ENCODE measurements at regions not wholly inside any gene's neighbourhood (a gene's known extent, or its start where the extent isn't known, plus 50 kb on each side); places are given as distances from the start of the nearest gene placed in this dataset.

GRCh38 chr2:7986431-7986830, 695.4 kb upstream of the ID2 start:
- Mint-ChIP-seq H3K27ac (no peak overlapping the region), H3K4me1 (ENCODE audit: low read depth) (peaks cover 20% of the 10 kb centered on the region), H3K36me3 (ENCODE audit: low read depth) (no peaks in the 10 kb centered on the region), H3K9me3 (peaks cover 5% of the 10 kb centered on the region), H3K4me3 (no peak overlapping the region), H3K27me3 (ENCODE audit: low read depth) (peaks cover 4% of the 10 kb centered on the region)
- intact Hi-C loops (cut with micrococcal nuclease), result loop anchor here (10.0 kb wide), 1 partner anchor 318 kb away; no protein-coding TSS in a partner anchor
- no peak for DNase-seq
- CTCF ChIA-PET, result no interaction called here

GRCh38 chr2:7987992-7988391, 693.9 kb upstream of the ID2 start:
- H3K4me3 Mint-ChIP-seq, result no peak overlapping the region
- intact Hi-C loops (cut with micrococcal nuclease), result loop anchor here (10.0 kb wide), 1 partner anchor 317 kb away; no protein-coding TSS in a partner anchor
- H3K4me1 Mint-ChIP-seq (ENCODE audit: low read depth), result peaks cover 20% of the 10 kb centered on the region
- DNase-seq, result no peak
- H3K27ac Mint-ChIP-seq, result no peak overlapping the region
- H3K27me3 Mint-ChIP-seq (ENCODE audit: low read depth), result peaks cover 8% of the 10 kb centered on the region
- no peaks in the 10 kb centered on the region for H3K9me3 Mint-ChIP-seq
- CTCF ChIA-PET, result interaction anchor here (0.6 kb wide), 1 partner anchor 337 kb away, joined by 3 read pairs; no protein-coding TSS in a partner anchor
- H3K36me3 Mint-ChIP-seq (ENCODE audit: low read depth), result no peaks in the 10 kb centered on the region

GRCh38 chr2:7988440-7988839, 693.4 kb upstream of the ID2 start:
- no peaks in the 10 kb centered on the region for H3K36me3 Mint-ChIP-seq (ENCODE audit: low read depth)
- CTCF ChIA-PET, result interaction anchor here (0.6 kb wide), 1 partner anchor 336 kb away, joined by 3 read pairs; no protein-coding TSS in a partner anchor
- H3K4me3 Mint-ChIP-seq, result no peak overlapping the region
- H3K27ac Mint-ChIP-seq, result no peak overlapping the region
- no peak for DNase-seq
- intact Hi-C loops (cut with micrococcal nuclease), result loop anchor here (10.0 kb wide), 1 partner anchor 316 kb away; no protein-coding TSS in a partner anchor
- H3K27me3 Mint-ChIP-seq (ENCODE audit: low read depth), result peaks cover 11% of the 10 kb centered on the region
- no peaks in the 10 kb centered on the region for H3K9me3 Mint-ChIP-seq
- H3K4me1 Mint-ChIP-seq (ENCODE audit: low read depth), result peaks cover 16% of the 10 kb centered on the region

- H3K27me3 Mint-ChIP-seq (ENCODE audit: low read depth), result peaks cover 11% of the 10 kb centered on the region
- CTCF ChIA-PET, result no interaction called here
- H3K36me3 Mint-ChIP-seq (ENCODE audit: low read depth), result no peaks in the 10 kb centered on the region
- H3K4me3 Mint-ChIP-seq, result no peak overlapping the region
- H3K4me1 Mint-ChIP-seq (ENCODE audit: low read depth), result peaks cover 9% of the 10 kb centered on the region
- no peaks in the 10 kb centered on the region for H3K9me3 Mint-ChIP-seq
- no peak overlapping the region for H3K27ac Mint-ChIP-seq
- intact Hi-C loops (cut with micrococcal nuclease), result loop anchor here (10.0 kb wide), 1 partner anchor 315 kb away; no protein-coding TSS in a partner anchor
- DNase-seq, result no peak
Observed at GRCh38 chr2:7989823-7990222, 692.0 kb upstream of the ID2 start.

- CTCF ChIA-PET, result interaction anchor here (0.6 kb wide), 1 partner anchor 560 kb away, joined by 3 read pairs; no protein-coding TSS in a partner anchor
- Mint-ChIP-seq H3K27me3 (ENCODE audit: low read depth) (peaks cover 7% of the 10 kb centered on the region), H3K36me3 (ENCODE audit: low read depth) (no peaks in the 10 kb centered on the region), H3K4me1 (ENCODE audit: low read depth) (peaks cover 4% of the 10 kb centered on the region), H3K4me3 (no peak overlapping the region), H3K27ac (no peak overlapping the region), H3K9me3 (no peaks in the 10 kb centered on the region)
- intact Hi-C loops (cut with micrococcal nuclease), result no loop called here
- no peak for DNase-seq
Observed at GRCh38 chr2:7992612-7993602, 688.9 kb upstream of the ID2 start.

- Mint-ChIP-seq H3K27ac (no peak overlapping the region), H3K36me3 (ENCODE audit: low read depth) (no peaks in the 10 kb centered on the region), H3K9me3 (no peaks in the 10 kb centered on the region), H3K4me1 (ENCODE audit: low read depth) (peaks cover 4% of the 10 kb centered on the region), H3K27me3 (ENCODE audit: low read depth) (peaks cover 7% of the 10 kb centered on the region), H3K4me3 (no peak overlapping the region)
- CTCF ChIA-PET, result no interaction called here
- DNase-seq, result no peak
- intact Hi-C loops (cut with micrococcal nuclease), result no loop called here
Observed at GRCh38 chr2:7994397-7994951, 687.4 kb upstream of the ID2 start.

- H3K9me3 Mint-ChIP-seq, result no peaks in the 10 kb centered on the region
- intact Hi-C loops (cut with micrococcal nuclease), result no loop called here
- no peak for DNase-seq
- no peak overlapping the region for H3K4me3 Mint-ChIP-seq
- H3K36me3 Mint-ChIP-seq (ENCODE audit: low read depth), result no peaks in the 10 kb centered on the region
- H3K27me3 Mint-ChIP-seq (ENCODE audit: low read depth), result peaks cover 3% of the 10 kb centered on the region
- peaks cover 4% of the 10 kb centered on the region for H3K4me1 Mint-ChIP-seq (ENCODE audit: low read depth)
- CTCF ChIA-PET, result interaction anchor here (0.6 kb wide), 1 partner anchor 410 kb away, joined by 3 read pairs; no protein-coding TSS in a partner anchor
- no peak overlapping the region for H3K27ac Mint-ChIP-seq
Observed at GRCh38 chr2:7997279-7997678, 684.6 kb upstream of the ID2 start.

GRCh38 chr2:7999683-8000476, 682.0 kb upstream of the ID2 start:
- intact Hi-C loops (cut with micrococcal nuclease), result no loop called here
- DNase-seq, result no peak
- Mint-ChIP-seq H3K9me3 (no peaks in the 10 kb centered on the region), H3K36me3 (ENCODE audit: low read depth) (no peaks in the 10 kb centered on the region), H3K4me1 (ENCODE audit: low read depth) (peaks cover 4% of the 10 kb centered on the region), H3K4me3 (no peak overlapping the region), H3K27ac (no peak overlapping the region), H3K27me3 (ENCODE audit: low read depth) (no peaks in the 10 kb centered on the region)
- CTCF ChIA-PET, result no interaction called here

- peaks cover 3% of the 10 kb centered on the region for H3K4me1 Mint-ChIP-seq (ENCODE audit: low read depth)
- no peak for DNase-seq
- CTCF ChIA-PET, result no interaction called here
- H3K27ac Mint-ChIP-seq, result no peak overlapping the region
- no peaks in the 10 kb centered on the region for H3K36me3 Mint-ChIP-seq (ENCODE audit: low read depth)
- intact Hi-C loops (cut with micrococcal nuclease), result no loop called here
- H3K9me3 Mint-ChIP-seq, result no peaks in the 10 kb centered on the region
- H3K27me3 Mint-ChIP-seq (ENCODE audit: low read depth), result no peaks in the 10 kb centered on the region
- H3K4me3 Mint-ChIP-seq, result no peak overlapping the region
Observed at GRCh38 chr2:8000870-8001269, 681.0 kb upstream of the ID2 start.

- Mint-ChIP-seq H3K27me3 (ENCODE audit: low read depth) (no peaks in the 10 kb centered on the region), H3K36me3 (ENCODE audit: low read depth) (no peaks in the 10 kb centered on the region), H3K4me1 (ENCODE audit: low read depth) (no peaks in the 10 kb centered on the region), H3K27ac (no peak overlapping the region), H3K4me3 (no peak overlapping the region), H3K9me3 (no peaks in the 10 kb centered on the region)
- CTCF ChIA-PET, result no interaction called here
- DNase-seq, result no peak
- intact Hi-C loops (cut with micrococcal nuclease), result no loop called here
Observed at GRCh38 chr2:8002765-8003393, 679.0 kb upstream of the ID2 start.

- Mint-ChIP-seq H3K9me3 (no peaks in the 10 kb centered on the region), H3K27ac (no peak overlapping the region), H3K36me3 (ENCODE audit: low read depth) (no peaks in the 10 kb centered on the region), H3K4me1 (ENCODE audit: low read depth) (no peaks in the 10 kb centered on the region), H3K27me3 (ENCODE audit: low read depth) (no peaks in the 10 kb centered on the region), H3K4me3 (no peak overlapping the region)
- CTCF ChIA-PET, result no interaction called here
- DNase-seq, result no peak
- intact Hi-C loops (cut with micrococcal nuclease), result no loop called here
Observed at GRCh38 chr2:8003462-8004075, 678.3 kb upstream of the ID2 start.

All from activated naive CD4-positive, alpha-beta T cell treated with anti-CD3 and anti-CD28 coated beads for 36 hours (primary cell).